GM10266 (cell line): ENCODE measurements at regions not wholly inside any gene's neighbourhood (a gene's known extent, or its start where the extent isn't known, plus 50 kb on each side); places are given as distances from the start of the nearest gene placed in this dataset.

Experiments
- DNase-seq: peaks from one replicate; pipeline ENCODE4 v3.0.0; 2012; ENCODE audit errors: extremely low spot score
- TF ChIP-seq, protein P1 (sequence below): IDR thresholded peaks from 2 replicates; pipeline ENCODE4 v1.5.1; 2012; ENCODE audit warnings: mild to moderate bottlenecking, low read depth; ENCODE audit not compliant: control insufficient read depth, insufficient read depth; ENCODE audit errors: missing control alignments

DNA sequence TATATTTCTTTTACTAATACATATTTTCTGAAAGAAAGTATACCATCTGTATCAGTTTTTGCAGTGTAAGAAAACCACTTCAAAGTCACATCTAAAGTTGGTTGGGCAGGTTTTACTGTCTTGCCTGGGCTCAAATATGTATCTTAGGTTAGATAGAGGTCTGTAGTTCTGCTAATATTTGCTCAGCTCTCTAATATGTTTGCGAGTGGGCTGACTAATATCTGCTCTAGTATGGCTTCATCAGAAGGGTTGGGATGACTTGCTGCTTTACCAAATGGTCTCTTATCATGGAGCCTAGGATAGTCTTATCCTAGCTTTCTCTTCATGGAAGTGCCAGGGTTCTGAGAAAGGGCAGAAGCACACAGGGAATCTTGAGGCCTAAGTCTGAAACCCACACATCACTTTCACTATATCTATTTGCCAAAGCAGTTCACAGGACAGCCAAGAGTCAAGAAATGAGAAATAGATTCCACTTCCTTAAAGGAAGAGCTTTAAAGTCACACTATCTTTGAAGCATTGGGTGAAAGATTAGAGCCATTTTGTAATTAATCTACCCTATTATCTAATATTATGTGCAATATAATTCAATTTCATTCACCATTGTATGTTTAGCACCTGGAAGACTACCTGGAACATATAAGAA, 610.0 kb downstream of the KCNJ3 start:
- no peak for DNase-seq
- TF ChIP-seq, protein P1, sequence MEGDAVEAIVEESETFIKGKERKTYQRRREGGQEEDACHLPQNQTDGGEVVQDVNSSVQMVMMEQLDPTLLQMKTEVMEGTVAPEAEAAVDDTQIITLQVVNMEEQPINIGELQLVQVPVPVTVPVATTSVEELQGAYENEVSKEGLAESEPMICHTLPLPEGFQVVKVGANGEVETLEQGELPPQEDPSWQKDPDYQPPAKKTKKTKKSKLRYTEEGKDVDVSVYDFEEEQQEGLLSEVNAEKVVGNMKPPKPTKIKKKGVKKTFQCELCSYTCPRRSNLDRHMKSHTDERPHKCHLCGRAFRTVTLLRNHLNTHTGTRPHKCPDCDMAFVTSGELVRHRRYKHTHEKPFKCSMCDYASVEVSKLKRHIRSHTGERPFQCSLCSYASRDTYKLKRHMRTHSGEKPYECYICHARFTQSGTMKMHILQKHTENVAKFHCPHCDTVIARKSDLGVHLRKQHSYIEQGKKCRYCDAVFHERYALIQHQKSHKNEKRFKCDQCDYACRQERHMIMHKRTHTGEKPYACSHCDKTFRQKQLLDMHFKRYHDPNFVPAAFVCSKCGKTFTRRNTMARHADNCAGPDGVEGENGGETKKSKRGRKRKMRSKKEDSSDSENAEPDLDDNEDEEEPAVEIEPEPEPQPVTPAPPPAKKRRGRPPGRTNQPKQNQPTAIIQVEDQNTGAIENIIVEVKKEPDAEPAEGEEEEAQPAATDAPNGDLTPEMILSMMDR: no peak

DNA sequence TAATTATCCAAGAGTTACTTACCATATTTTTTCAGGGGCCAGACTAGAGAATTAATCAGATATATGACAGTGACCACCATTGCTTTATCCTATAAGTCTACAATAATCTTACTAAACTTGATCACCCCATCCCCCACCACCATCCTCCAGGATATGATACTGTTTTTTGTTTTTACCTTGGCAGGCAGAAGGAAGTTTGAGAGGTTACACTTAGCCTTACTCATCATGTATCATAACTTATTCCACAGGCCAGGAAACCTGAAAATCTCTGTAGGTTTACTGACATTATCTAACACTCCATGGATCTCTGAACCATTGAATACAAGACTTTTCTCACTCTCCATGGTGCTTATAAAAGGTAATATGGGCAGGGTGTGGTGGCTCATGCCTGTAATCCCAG, 602.7 kb downstream of the KCNJ3 start:
- TF ChIP-seq, protein P1: no peak
- no peak for DNase-seq

DNA sequence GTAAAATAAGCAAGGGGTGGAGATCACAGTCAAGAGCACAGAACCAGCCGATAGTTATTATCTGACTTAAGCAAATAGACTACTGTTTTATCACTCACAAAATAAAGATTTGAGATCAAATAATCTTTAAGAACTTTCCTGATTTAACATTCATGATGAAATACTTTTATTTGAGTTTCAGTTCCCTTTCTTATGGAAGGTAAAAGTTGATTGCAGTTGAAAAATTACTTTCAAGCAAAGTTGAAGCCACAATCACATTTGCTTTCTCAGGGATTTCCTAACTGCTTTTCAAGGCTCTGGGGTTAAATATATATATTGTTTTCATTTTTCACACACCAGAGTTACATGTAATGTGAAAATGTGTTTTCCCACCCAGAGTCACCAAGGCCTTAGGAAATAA, 599.5 kb downstream of the KCNJ3 start:
- TF ChIP-seq, protein P1: no peak
- no peak for DNase-seq

DNA sequence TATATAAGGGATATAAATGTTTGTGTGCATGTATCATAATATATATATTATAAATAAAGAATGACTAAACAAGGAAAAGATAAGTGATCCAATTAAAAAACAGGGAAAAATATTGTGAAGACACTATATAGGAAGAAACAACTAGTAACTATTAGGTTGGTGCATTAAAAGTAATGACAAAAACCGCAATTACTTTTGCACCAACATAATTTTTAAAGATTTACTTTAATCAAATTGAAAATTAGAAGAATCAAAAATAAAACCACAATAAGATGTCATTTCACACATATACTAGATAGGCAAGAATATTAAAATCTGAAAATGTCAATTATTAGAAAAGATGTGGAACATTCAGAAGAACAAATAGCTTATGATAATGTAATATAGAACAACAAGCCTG, 595.9 kb downstream of the KCNJ3 start:
- TF ChIP-seq, protein P1: no peak

DNA sequence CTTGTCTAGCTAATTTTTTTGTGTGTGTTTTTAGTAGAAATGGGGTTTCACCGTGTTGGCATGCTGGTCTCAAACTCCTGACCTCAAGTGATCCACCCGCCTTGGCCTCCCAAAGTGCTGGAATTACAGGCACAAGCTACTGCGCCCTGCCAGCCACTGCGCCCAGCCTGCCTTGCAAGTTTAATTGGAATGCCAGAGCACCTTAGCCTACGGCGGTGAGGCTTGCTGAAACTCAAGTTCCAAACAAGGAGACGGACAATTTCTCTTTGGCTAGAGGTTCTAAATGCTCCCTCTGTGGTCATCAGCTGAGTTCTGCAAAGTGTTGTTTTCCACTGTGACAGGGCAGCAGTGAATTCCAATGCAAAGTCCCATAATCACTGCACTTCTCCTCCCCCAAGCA, 583.4 kb downstream of the KCNJ3 start:
- no peak for DNase-seq
- TF ChIP-seq, protein P1: no peak

More for the DNA sequence above, 595.9 kb downstream of the KCNJ3 start:
- no peak for DNase-seq

DNA sequence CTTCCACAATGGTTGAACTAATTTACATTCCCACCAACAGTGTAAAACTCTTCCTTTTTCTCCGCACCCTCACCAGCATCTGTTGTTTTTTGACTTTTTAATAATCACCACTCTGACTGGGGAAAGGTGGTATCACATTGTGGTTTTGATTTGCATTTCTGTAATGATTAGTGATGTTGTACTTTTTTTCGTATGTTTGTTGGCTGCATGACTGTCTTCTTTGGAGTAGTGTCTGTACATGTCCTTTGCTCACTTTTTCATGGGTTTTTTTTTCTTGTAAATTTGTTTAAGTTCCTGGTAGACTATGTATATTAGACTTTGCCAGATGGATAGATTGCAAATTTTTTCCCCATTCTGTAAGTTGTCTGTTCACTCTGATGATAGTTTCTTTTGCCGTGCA, 574.8 kb downstream of the KCNJ3 start:
- no peak for DNase-seq
- TF ChIP-seq, protein P1: no peak

DNA sequence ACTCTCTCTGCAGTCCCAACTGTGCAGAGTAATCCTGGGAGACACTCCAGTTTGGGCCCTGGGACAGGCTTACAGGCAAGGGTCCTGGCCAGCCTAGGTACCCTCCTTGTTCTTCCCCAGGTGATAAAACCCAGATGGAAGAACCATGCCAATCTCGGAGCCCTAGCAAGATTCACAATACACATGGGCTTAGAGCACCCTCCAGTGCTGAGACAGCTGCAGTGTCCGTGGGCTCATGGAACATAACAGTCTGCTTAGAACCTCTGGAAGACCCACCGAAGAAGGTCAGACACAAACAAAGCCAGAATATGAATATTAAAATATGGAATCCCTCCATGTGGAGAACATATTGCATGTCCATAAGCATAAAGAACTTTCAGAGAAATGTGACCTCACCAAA, 568.1 kb downstream of the KCNJ3 start:
- TF ChIP-seq, protein P1: peak; percentile 16
- DNase-seq: no peak
